ENCODE measurements at regions not wholly inside any gene's neighbourhood (a gene's known extent, or its start where the extent isn't known, plus 50 kb on each side); places are given as distances from the start of the nearest gene placed in this dataset.

DNA sequence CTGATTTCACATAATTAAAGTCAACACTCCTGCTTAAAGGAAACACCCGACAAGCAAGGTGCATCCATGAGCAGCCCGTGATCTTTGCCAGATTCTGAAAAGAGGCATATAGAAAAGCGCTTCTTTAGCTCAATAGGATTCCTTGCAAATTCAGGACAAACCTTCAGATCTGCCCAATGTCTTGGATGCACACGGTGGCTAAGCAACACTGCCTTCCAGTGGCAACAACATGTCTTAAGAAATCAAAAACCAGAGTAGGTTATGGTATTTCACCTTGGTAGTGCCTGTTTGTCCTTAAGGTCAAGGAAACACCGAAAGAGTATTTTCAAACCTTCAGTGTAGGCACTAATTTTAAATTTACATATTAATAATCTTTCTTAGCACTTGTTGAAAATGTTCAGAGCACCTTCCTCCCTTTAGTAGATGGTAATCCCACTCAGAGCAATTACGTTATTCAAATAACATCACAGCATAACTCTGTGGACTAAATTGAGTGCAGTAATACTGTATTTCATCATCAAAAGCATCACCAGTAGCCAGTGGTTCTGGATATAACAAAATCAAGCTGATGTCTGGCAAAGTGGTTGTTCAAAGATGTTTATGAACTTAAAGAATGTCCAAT, 58.0 kb upstream of the CDKN3 start:
- TF ChIP-seq, protein P1, sequence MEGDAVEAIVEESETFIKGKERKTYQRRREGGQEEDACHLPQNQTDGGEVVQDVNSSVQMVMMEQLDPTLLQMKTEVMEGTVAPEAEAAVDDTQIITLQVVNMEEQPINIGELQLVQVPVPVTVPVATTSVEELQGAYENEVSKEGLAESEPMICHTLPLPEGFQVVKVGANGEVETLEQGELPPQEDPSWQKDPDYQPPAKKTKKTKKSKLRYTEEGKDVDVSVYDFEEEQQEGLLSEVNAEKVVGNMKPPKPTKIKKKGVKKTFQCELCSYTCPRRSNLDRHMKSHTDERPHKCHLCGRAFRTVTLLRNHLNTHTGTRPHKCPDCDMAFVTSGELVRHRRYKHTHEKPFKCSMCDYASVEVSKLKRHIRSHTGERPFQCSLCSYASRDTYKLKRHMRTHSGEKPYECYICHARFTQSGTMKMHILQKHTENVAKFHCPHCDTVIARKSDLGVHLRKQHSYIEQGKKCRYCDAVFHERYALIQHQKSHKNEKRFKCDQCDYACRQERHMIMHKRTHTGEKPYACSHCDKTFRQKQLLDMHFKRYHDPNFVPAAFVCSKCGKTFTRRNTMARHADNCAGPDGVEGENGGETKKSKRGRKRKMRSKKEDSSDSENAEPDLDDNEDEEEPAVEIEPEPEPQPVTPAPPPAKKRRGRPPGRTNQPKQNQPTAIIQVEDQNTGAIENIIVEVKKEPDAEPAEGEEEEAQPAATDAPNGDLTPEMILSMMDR (IDR thresholded peaks at IDR 0.05 in 8 of 11, conservative IDR thresholded peaks at IDR 0.05 in 3 of 11), result no peak
- no peak for TF ChIP-seq POLR2AphosphoS5 (IDR thresholded peaks at IDR 0.05)
- TF ChIP-seq POLR2A (IDR thresholded peaks at IDR 0.05), result no peak
- no peak for DNase-seq
- Histone ChIP-seq H3K36me3 (no peaks in the 10 kb centered on the region), H3K4me1 (no peaks in the 10 kb centered on the region), H3K9me3 (no peaks in the 10 kb centered on the region), H3K4me3 (no peak overlapping the region), H3K27me3 (replicated peaks in 1 of 7) (peaks cover 0 to 5% (median 0%) of the 10 kb centered on the region in 7 donors), H3K27ac (no peak overlapping the region)
- intact Hi-C loops (cut with DNase I; ENCODE audit: low total_unique reads), result loop anchor here (10.0 kb wide), 1 partner anchor 1044 kb away; no protein-coding TSS in a partner anchor
- 49 to 60% (median 54%) methylated on average over 6 of the region's 6 CpGs for WGBS, 5 donors

DNA sequence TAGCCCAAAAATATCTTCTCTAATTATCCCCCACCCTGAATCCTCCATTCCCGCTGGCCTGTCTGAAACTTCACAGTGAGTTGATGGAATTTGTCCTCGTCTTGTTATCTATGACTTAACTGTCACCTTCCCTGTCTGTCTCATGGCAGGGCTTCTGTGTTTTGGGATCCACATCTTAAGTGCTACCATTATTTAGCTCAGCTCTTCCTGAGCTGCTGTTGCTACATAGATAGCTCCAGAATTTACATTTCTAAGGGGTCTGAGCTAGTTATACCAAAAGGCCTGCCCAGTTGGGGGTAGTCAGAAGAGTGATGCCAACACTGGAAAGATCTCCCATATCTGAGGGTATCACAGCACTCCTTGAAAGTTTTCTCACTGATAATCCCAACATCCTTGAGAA, 57.0 kb upstream of the CDKN3 start:
- TF ChIP-seq, protein P1 (IDR thresholded peaks at IDR 0.05 in 8 of 11, conservative IDR thresholded peaks at IDR 0.05 in 3 of 11), result no peak
- intact Hi-C loops (cut with DNase I; ENCODE audit: low total_unique reads), result loop anchor here (10.0 kb wide), 2 partner anchors 805 to 1045 kb away; no protein-coding TSS in a partner anchor
- Histone ChIP-seq H3K4me3 (no peak overlapping the region), H3K27ac (no peak overlapping the region), H3K9me3 (no peaks in the 10 kb centered on the region), H3K27me3 (replicated peaks in 1 of 7) (peaks cover 0 to 5% (median 0%) of the 10 kb centered on the region in 7 donors), H3K4me1 (no peaks in the 10 kb centered on the region), H3K36me3 (no peaks in the 10 kb centered on the region)
- 84 to 94% (median 87%) methylated on average over 2 of the region's 2 CpGs for WGBS, 5 donors
- no peak for DNase-seq

DNA sequence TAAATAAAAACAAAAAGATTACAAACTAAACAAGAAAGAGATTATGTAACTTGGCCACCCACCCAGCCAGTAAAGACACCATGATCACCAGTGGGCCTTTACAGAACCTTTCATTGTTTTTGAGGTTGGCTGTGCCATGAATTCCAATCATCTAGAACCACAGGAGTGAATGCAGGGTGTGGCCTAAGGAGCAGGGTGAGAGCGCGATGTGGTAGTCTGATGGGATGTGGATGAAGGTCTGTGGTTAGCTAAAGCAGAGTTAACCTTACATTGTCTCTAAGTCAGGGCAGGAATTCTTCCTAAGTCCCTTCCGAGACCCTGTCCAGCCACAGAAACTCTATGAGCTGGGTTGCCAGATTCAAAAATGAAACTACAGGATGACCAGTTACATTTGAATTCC, 54.0 kb upstream of the CDKN3 start:
- WGBS, 5 donors, result 77 to 99% (median 96%) methylated on average over 3 of the region's 3 CpGs
- H3K4me3 ChIP-seq, result no peak overlapping the region
- no peaks in the 10 kb centered on the region for H3K27me3 ChIP-seq (replicated peaks in 1 of 7)
- intact Hi-C loops (cut with DNase I; ENCODE audit: low total_unique reads), result loop anchor here (10.0 kb wide), 1 partner anchor 808 kb away; no protein-coding TSS in a partner anchor
- no peaks in the 10 kb centered on the region for H3K4me1 ChIP-seq
- H3K36me3 ChIP-seq, result no peaks in the 10 kb centered on the region
- H3K27ac ChIP-seq, result no peak overlapping the region
- DNase-seq, result no peak
- no peaks in the 10 kb centered on the region for H3K9me3 ChIP-seq
- TF ChIP-seq, protein P1 (IDR thresholded peaks at IDR 0.05 in 8 of 11, conservative IDR thresholded peaks at IDR 0.05 in 3 of 11), result no peak

DNA sequence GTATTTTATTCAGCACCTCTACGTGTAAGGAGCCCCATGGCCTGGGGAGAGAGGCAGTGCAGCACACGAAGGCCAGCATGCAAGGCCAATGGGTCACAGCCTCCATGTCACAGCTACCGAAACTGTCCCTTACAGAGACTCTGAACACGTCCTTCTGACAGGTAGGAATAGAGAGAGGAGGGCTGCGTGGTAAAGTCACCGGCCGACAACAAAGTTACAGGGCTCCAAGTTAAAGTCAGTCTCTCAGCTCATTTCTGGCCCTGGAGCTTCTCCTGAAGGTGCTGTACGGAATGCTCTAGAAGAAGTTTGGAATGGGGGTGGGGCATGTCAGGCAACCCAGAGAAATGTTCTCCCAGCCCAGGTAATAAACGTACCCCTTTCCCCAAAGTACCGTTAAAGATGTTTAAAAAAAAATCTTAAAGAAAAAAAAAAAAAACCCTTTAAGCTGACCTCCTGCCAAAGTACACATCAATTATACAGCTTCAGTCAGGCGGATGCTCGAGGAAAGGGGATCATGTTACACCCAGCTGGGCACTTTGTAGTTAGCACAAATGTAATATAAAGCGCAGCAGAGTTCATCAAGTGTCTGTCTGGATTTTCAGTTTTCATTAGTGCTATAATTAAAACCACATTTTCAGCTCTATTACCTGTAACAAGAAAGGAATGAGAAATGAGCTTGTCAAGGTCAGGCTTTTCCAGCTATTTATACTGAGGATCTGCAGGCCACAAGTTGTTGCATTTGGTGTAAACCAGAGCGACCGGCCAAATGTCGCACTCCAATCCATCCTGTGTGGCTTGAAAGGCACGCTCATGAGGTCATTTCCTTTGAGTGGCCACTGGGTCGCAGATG, 53.3 kb upstream of the CDKN3 start:
- intact Hi-C loops (cut with DNase I; ENCODE audit: low total_unique reads), result loop anchor here (10.0 kb wide), 1 partner anchor 809 kb away; no protein-coding TSS in a partner anchor
- H3K4me3 ChIP-seq, result no peak overlapping the region
- no peaks in the 10 kb centered on the region for H3K27me3 ChIP-seq (replicated peaks in 1 of 7)
- no peak for DNase-seq
- H3K36me3 ChIP-seq, result no peaks in the 10 kb centered on the region
- no peak for TF ChIP-seq POLR2AphosphoS5 (IDR thresholded peaks at IDR 0.05)
- no peak for TF ChIP-seq POLR2A (IDR thresholded peaks at IDR 0.05)
- TF ChIP-seq, protein P1 (IDR thresholded peaks at IDR 0.05 in 8 of 11, conservative IDR thresholded peaks at IDR 0.05 in 3 of 11), result no peak
- H3K27ac ChIP-seq, result peak overlapping the region in 3 of 8 donors; percentile 30 to 33 (median 31)
- H3K4me1 ChIP-seq, result no peaks in the 10 kb centered on the region
- no peaks in the 10 kb centered on the region for H3K9me3 ChIP-seq
- WGBS, 5 donors, result 68 to 85% (median 81%) methylated on average over 18 of the region's 18 CpGs

Data from spleen (tissue), 11 donors.